Activated CD8-positive, alpha-beta T cell treated with anti-CD3 and anti-CD28 coated beads for 36 hours (primary cell): ENCODE measurements at regions not wholly inside any gene's neighbourhood (a gene's known extent, or its start where the extent isn't known, plus 50 kb on each side); places are given as distances from the start of the nearest gene placed in this dataset.
A peak's percentile ranks its signal among the peaks of the same experiment; 100 is the strongest.

ENCODE experiments used
- ATAC-seq: fragments of 200-7000 bp; cut with Tn5 transposase; one replicate; pipeline ENCODE4 v1.10.0; 2021; ENCODE audit warnings: mild to moderate bottlenecking, moderate library complexity
- CTCF ChIA-PET: fragments of 350-600 bp; sonication (Branson Sonifier 250); formaldehyde crosslinking; loops from one replicate; lab custom pipeline; 2021; ENCODE audit warnings: antibody characterized with exemption; lab: Charles Lee
- POLR2A ChIA-PET: fragments of 350-600 bp; sonication (Branson Sonifier 250); formaldehyde crosslinking; loops from one replicate; lab custom pipeline; 2021; ENCODE audit warnings: antibody characterized with exemption; lab: Charles Lee
- DNase-seq: peaks from one replicate; pipeline ENCODE4 v3.0.0-alpha.2; 2020
- H3K27ac Mint-ChIP-seq: one replicate; pipeline ENCODE4 v1.8.0; 2021; ENCODE audit warnings: mild to moderate bottlenecking, mixed read lengths
- H3K27me3 Mint-ChIP-seq: one replicate; pipeline ENCODE4 v1.8.0; 2021; ENCODE audit warnings: mixed read lengths
- H3K36me3 Mint-ChIP-seq: one replicate; pipeline ENCODE4 v1.8.0; 2021; ENCODE audit warnings: low read depth, mixed read lengths
- H3K4me1 Mint-ChIP-seq: one replicate; pipeline ENCODE4 v1.8.0; 2021; ENCODE audit warnings: low read depth, mixed read lengths
- H3K4me3 Mint-ChIP-seq: one replicate; pipeline ENCODE4 v1.8.0; 2021; ENCODE audit warnings: mild to moderate bottlenecking, moderate library complexity, mixed read lengths
- H3K9me3 Mint-ChIP-seq: one replicate; pipeline ENCODE4 v1.8.0; 2021; ENCODE audit warnings: mixed read lengths
- CTCF ChIP-seq: fragments of 200-600 bp; IDR thresholded peaks from one replicate; pipeline ENCODE4 v1.8.0; 2022; ENCODE audit warnings: antibody characterized with exemption, mild to moderate bottlenecking
- intact Hi-C: fragments of 100-400 bp; cut with micrococcal nuclease; formaldehyde crosslinking; loops from one replicate; pipeline ENCODE4 v1.10.0; 2022

GRCh38 chr10:2798336-2799022 lies 268.9 kb upstream of the PFKP start:
- CTCF ChIA-PET, result interaction anchor here (0.9 kb wide), 1 partner anchor 19 kb away, joined by 3 read pairs; no protein-coding TSS in a partner anchor
- DNase-seq, result no peak
- H3K4me1 Mint-ChIP-seq, result no peaks in the 10 kb centered on the region
- no peak for TF ChIP-seq CTCF
- intact Hi-C loops, result no loop called here
- H3K27ac Mint-ChIP-seq, result no peak overlapping the region
- no peaks in the 10 kb centered on the region for H3K36me3 Mint-ChIP-seq
- H3K4me3 Mint-ChIP-seq, result no peak overlapping the region
- peaks cover 9% of the 10 kb centered on the region for H3K27me3 Mint-ChIP-seq
- no peak for ATAC-seq
- POLR2A ChIA-PET, result no interaction called here
- peaks cover 1% of the 10 kb centered on the region for H3K9me3 Mint-ChIP-seq

GRCh38 chr10:2791774-2792443 lies 275.4 kb upstream of the PFKP start:
- intact Hi-C loops, result no loop called here
- H3K27me3 Mint-ChIP-seq, result peaks cover 2% of the 10 kb centered on the region
- no peak for TF ChIP-seq CTCF
- no peak overlapping the region for H3K4me3 Mint-ChIP-seq
- ATAC-seq (peak; percentile 81), DNase-seq (peak; percentile 75)
- ChIA-PET POLR2A (no interaction called here), CTCF (no interaction called here)
- H3K4me1 Mint-ChIP-seq, result peaks cover 15% of the 10 kb centered on the region
- no peak overlapping the region for H3K27ac Mint-ChIP-seq
- no peaks in the 10 kb centered on the region for H3K36me3 Mint-ChIP-seq
- H3K9me3 Mint-ChIP-seq, result no peaks in the 10 kb centered on the region

DNA sequence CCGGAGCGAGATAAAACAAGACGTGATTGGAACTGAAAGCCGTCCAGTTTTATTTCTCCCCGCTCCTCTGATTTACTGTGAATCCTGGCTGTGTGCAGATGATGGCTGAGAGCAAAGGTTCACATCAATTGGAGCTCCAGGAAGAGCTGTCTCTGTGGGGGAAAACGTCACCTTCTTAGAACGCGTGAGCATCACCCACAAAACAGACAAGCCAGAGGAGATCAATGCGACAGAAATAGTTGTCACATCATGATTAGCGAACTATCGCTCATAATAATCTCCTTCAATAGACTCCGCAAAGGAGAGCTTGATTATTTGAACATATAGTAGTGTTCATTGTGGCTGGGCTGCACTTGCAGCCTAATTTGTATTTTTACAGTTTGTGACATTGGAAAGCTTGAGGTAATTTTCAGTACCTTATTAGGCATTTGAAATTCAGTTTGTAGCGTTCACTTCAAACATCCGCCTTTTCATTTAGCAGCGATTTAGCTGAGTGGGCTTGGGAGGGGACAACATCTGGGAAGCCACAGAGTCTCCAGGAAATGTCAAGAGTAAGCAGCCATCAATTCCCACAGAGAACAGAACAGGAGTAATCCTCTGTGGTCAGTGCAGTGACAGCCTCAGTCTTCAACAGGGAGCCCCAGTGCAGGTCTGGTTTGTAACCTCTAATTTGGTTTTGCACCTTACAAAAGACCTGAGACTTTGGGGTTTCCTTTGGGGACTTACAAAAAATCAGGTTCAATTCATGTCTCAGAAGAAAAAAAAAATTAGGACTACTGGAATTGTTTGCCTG lies 276.8 kb upstream of the PFKP start:
- Mint-ChIP-seq H3K27ac (no peak overlapping the region), H3K4me3 (no peak overlapping the region), H3K27me3 (peaks cover 3% of the 10 kb centered on the region), H3K4me1 (peaks cover 15% of the 10 kb centered on the region), H3K9me3 (no peaks in the 10 kb centered on the region), H3K36me3 (no peaks in the 10 kb centered on the region)
- ATAC-seq (no peak), DNase-seq (no peak)
- ChIA-PET POLR2A (no interaction called here), CTCF (interaction anchor here (0.6 kb wide), 1 partner anchor 111 kb away, joined by 3 read pairs; no protein-coding TSS in a partner anchor)
- TF ChIP-seq CTCF, result no peak
- intact Hi-C loops, result no loop called here

- POLR2A ChIA-PET, result no interaction called here
- Mint-ChIP-seq H3K9me3 (no peaks in the 10 kb centered on the region), H3K27ac (no peak overlapping the region), H3K36me3 (no peaks in the 10 kb centered on the region), H3K27me3 (peaks cover 7% of the 10 kb centered on the region), H3K4me3 (no peak overlapping the region), H3K4me1 (peaks cover 3% of the 10 kb centered on the region)
- ATAC-seq, result no peak
- no peak for DNase-seq
- intact Hi-C loops, result no loop called here
- CTCF ChIA-PET, result no interaction called here
- TF ChIP-seq CTCF, result no peak
These were observed 281.1 kb upstream of the PFKP start for GRCh38 chr10:2786251-2786650.

DNA sequence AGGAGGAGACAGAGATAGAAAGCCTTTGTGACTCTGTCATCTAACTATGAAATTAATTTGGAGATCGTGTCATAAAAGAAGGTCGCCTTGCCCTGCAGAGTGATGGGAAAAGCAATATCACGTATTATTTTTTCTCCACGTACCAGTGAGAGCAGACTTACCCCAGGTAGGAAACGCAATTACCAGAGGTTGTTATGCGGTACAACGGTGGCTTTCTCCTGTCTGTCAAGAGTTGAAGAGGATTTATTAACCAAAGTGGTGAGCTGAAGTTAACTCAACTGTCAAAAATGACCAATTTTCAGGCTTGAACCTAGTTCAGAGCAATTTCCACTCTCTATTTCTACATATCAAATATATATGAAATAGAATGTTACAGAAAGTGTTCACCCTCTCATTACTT lies 282.6 kb upstream of the PFKP start:
- Mint-ChIP-seq H3K4me3 (no peak overlapping the region), H3K9me3 (no peaks in the 10 kb centered on the region), H3K27me3 (peaks cover 9% of the 10 kb centered on the region), H3K36me3 (no peaks in the 10 kb centered on the region), H3K27ac (no peak overlapping the region), H3K4me1 (no peaks in the 10 kb centered on the region)
- DNase-seq (no peak), ATAC-seq (no peak)
- ChIA-PET CTCF (no interaction called here), POLR2A (no interaction called here)
- intact Hi-C loops, result no loop called here
- TF ChIP-seq CTCF, result no peak
